Peyer's patch (tissue), 4 donors: ENCODE measurements at regions not wholly inside any gene's neighbourhood (a gene's known extent, or its start where the extent isn't known, plus 50 kb on each side); places are given as distances from the start of the nearest gene placed in this dataset.

Experiments
- POLR2A ChIP-seq, 2 donors: fragments of 450-650 bp; IDR thresholded peaks; one replicate each; pipeline ENCODE4 v1.5.1; 2017; ENCODE audit warnings: antibody characterized with exemption in 2 of 2, mild to moderate bottlenecking in 2 of 2, moderate library complexity in 2 of 2
- TF ChIP-seq, protein P1 (sequence below), 6 experiments: fragments of 450-650 bp in 4 of 6; fragments of 200-600 bp in 2 of 6; sonication (generic) in 1 of 6; IDR thresholded peaks; one replicate each; pipeline ENCODE4 v1.5.1; 2017 to 2019; ENCODE audit warnings: antibody characterized with exemption in 6 of 6, mild to moderate bottlenecking in 3 of 6, moderate library complexity in 1 of 6

DNA sequence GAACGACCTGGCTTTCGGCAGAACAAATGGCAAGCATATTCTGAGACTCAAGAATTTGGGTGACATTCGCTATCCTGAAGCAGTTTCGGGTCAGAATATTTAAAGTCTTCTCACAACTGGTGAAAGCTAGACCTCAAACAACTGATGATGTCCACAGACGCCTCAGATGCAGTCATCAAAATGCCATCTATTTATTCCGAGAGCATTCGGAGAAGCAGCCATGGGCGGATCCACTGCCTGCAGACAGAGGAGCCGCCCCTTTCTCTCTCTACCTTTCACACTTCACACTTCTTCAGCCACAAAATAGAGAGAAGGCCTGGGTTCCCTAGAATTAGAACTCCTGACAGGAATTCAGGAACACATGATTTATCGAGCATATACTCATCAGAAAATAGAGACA lies 65.8 kb upstream of the CREB1 start:
- TF ChIP-seq, protein P1, sequence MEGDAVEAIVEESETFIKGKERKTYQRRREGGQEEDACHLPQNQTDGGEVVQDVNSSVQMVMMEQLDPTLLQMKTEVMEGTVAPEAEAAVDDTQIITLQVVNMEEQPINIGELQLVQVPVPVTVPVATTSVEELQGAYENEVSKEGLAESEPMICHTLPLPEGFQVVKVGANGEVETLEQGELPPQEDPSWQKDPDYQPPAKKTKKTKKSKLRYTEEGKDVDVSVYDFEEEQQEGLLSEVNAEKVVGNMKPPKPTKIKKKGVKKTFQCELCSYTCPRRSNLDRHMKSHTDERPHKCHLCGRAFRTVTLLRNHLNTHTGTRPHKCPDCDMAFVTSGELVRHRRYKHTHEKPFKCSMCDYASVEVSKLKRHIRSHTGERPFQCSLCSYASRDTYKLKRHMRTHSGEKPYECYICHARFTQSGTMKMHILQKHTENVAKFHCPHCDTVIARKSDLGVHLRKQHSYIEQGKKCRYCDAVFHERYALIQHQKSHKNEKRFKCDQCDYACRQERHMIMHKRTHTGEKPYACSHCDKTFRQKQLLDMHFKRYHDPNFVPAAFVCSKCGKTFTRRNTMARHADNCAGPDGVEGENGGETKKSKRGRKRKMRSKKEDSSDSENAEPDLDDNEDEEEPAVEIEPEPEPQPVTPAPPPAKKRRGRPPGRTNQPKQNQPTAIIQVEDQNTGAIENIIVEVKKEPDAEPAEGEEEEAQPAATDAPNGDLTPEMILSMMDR (IDR thresholded peaks at IDR 0.05), result no peak
- TF ChIP-seq POLR2A (IDR thresholded peaks at IDR 0.05), result no peak
